IPS-18c (cell line): ENCODE measurements at regions not wholly inside any gene's neighbourhood (a gene's known extent, or its start where the extent isn't known, plus 50 kb on each side); places are given as distances from the start of the nearest gene placed in this dataset.

ENCODE experiments used
- H3K4me3 ChIP-seq: 2 replicates; pipeline ENCODE4 v1.7.0; 2013; ENCODE audit warnings: low read depth, mild to moderate bottlenecking, low read length, moderate library complexity; ENCODE audit not compliant: insufficient read depth
- H3K9me3 ChIP-seq: one replicate; pipeline ENCODE4 v1.6.1; 2013; ENCODE audit warnings: mild to moderate bottlenecking, low read length, moderate library complexity; ENCODE audit not compliant: control insufficient read depth, insufficient read depth

- Histone ChIP-seq H3K9me3 (no peaks in the 10 kb centered on the region), H3K4me3 (no peak overlapping the region)
Observed at GRCh38 chr1:65691152-65691900, 101.4 kb upstream of the PDE4B start.

- no peaks in the 10 kb centered on the region for H3K9me3 ChIP-seq
Observed at GRCh38 chr1:65691972-65692371, 100.7 kb upstream of the PDE4B start.

GRCh38 chr1:65694126-65694525 lies 98.6 kb upstream of the PDE4B start:
- no peaks in the 10 kb centered on the region for H3K9me3 ChIP-seq
- H3K4me3 ChIP-seq: no peak overlapping the region

More at GRCh38 chr1:65691972-65692371, 100.7 kb upstream of the PDE4B start:
- no peak overlapping the region for H3K4me3 ChIP-seq

GRCh38 chr1:65694933-65695332 lies 97.8 kb upstream of the PDE4B start:
- Histone ChIP-seq H3K9me3 (no peaks in the 10 kb centered on the region), H3K4me3 (no peak overlapping the region)

- Histone ChIP-seq H3K9me3 (no peaks in the 10 kb centered on the region), H3K4me3 (no peak overlapping the region)
Observed at GRCh38 chr1:65698590-65698989, 94.1 kb upstream of the PDE4B start.

- Histone ChIP-seq H3K4me3 (no peak overlapping the region), H3K9me3 (no peaks in the 10 kb centered on the region)
Observed at GRCh38 chr1:65703853-65704252, 88.8 kb upstream of the PDE4B start.

GRCh38 chr1:65704318-65704717 lies 88.4 kb upstream of the PDE4B start:
- H3K4me3 ChIP-seq: no peak overlapping the region
- no peaks in the 10 kb centered on the region for H3K9me3 ChIP-seq

- no peaks in the 10 kb centered on the region for H3K9me3 ChIP-seq
- no peak overlapping the region for H3K4me3 ChIP-seq
Observed at GRCh38 chr1:65717815-65718454, 74.8 kb upstream of the PDE4B start.

- H3K4me3 ChIP-seq: no peak overlapping the region
- H3K9me3 ChIP-seq: no peaks in the 10 kb centered on the region
Observed at GRCh38 chr1:65719391-65719790, 73.3 kb upstream of the PDE4B start.

GRCh38 chr1:65722461-65722860 lies 70.2 kb upstream of the PDE4B start:
- no peak overlapping the region for H3K4me3 ChIP-seq
- no peaks in the 10 kb centered on the region for H3K9me3 ChIP-seq

- Histone ChIP-seq H3K9me3 (no peaks in the 10 kb centered on the region), H3K4me3 (no peak overlapping the region)
Observed at GRCh38 chr1:65724151-65724550, 68.5 kb upstream of the PDE4B start.

GRCh38 chr1:65725064-65725463 lies 67.6 kb upstream of the PDE4B start:
- H3K9me3 ChIP-seq: no peaks in the 10 kb centered on the region

GRCh38 chr1:65728504-65728903 lies 64.2 kb upstream of the PDE4B start:
- Histone ChIP-seq H3K4me3 (no peak overlapping the region), H3K9me3 (no peaks in the 10 kb centered on the region)

More at GRCh38 chr1:65725064-65725463, 67.6 kb upstream of the PDE4B start:
- H3K4me3 ChIP-seq: no peak overlapping the region

GRCh38 chr1:65729259-65729658 lies 63.4 kb upstream of the PDE4B start:
- Histone ChIP-seq H3K4me3 (no peak overlapping the region), H3K9me3 (no peaks in the 10 kb centered on the region)

- Histone ChIP-seq H3K4me3 (no peak overlapping the region), H3K9me3 (no peaks in the 10 kb centered on the region)
Observed at GRCh38 chr1:65734979-65735378, 57.7 kb upstream of the PDE4B start.

- Histone ChIP-seq H3K9me3 (peaks cover 7% of the 10 kb centered on the region), H3K4me3 (no peak overlapping the region)
Observed at GRCh38 chr1:65741993-65742392, 50.7 kb upstream of the PDE4B start.
